ENCODE measurements at regions not wholly inside any gene's neighbourhood (a gene's known extent, or its start where the extent isn't known, plus 50 kb on each side); places are given as distances from the start of the nearest gene placed in this dataset.

- no peak for DNase-seq (ENCODE audit: low read depth)
Observed at GRCh38 chr2:67660015-67660602, 263.0 kb downstream of the ETAA1 start.

- no peak for DNase-seq (ENCODE audit: low read depth)
Observed at GRCh38 chr2:67660871-67661270, 263.7 kb downstream of the ETAA1 start.

GRCh38 chr2:67662222-67662621 is 265.1 kb downstream of the ETAA1 start:
- no peak for DNase-seq (ENCODE audit: low read depth)

GRCh38 chr2:67663776-67664175 is 266.6 kb downstream of the ETAA1 start:
- no peak for DNase-seq (ENCODE audit: low read depth)

GRCh38 chr2:67666386-67667053 is 269.4 kb downstream of the ETAA1 start:
- no peak for DNase-seq (ENCODE audit: low read depth)

- DNase-seq (ENCODE audit: low read depth): no peak
Observed at GRCh38 chr2:67667054-67667908, 270.1 kb downstream of the ETAA1 start.

- DNase-seq (ENCODE audit: low read depth): no peak
Observed at GRCh38 chr2:67668538-67668937, 271.4 kb downstream of the ETAA1 start.

GRCh38 chr2:67669168-67669567 is 272.0 kb downstream of the ETAA1 start:
- DNase-seq (ENCODE audit: low read depth): no peak

- DNase-seq (ENCODE audit: low read depth): no peak
Observed at GRCh38 chr2:67669766-67670165, 272.6 kb downstream of the ETAA1 start.

- DNase-seq (ENCODE audit: low read depth): no peak
Observed at GRCh38 chr2:67670747-67671183, 273.6 kb downstream of the ETAA1 start.

- DNase-seq (ENCODE audit: low read depth): no peak
Observed at GRCh38 chr2:67671464-67672450, 274.6 kb downstream of the ETAA1 start.

- DNase-seq (ENCODE audit: low read depth): no peak
Observed at GRCh38 chr2:67674668-67675067, 277.5 kb downstream of the ETAA1 start.

GRCh38 chr2:67684991-67685390 is 287.9 kb downstream of the ETAA1 start:
- DNase-seq (ENCODE audit: low read depth): no peak

GRCh38 chr2:67686254-67686653 is 289.1 kb downstream of the ETAA1 start:
- DNase-seq (ENCODE audit: low read depth): no peak

GRCh38 chr2:67689186-67689585 is 292.1 kb downstream of the ETAA1 start:
- no peak for DNase-seq (ENCODE audit: low read depth)

- DNase-seq (ENCODE audit: low read depth): no peak
Observed at GRCh38 chr2:67689651-67690050, 292.5 kb downstream of the ETAA1 start.

- DNase-seq (ENCODE audit: low read depth): no peak
Observed at GRCh38 chr2:67694445-67694844, 297.3 kb downstream of the ETAA1 start.

GRCh38 chr2:67701011-67701410 is 303.9 kb downstream of the ETAA1 start:
- no peak for DNase-seq (ENCODE audit: low read depth)

- no peak for DNase-seq (ENCODE audit: low read depth)
Observed at GRCh38 chr2:67702284-67702683, 305.2 kb downstream of the ETAA1 start.

- DNase-seq (ENCODE audit: low read depth): no peak
Observed at GRCh38 chr2:67702937-67703336, 305.8 kb downstream of the ETAA1 start.

GRCh38 chr2:67706082-67706481 is 308.9 kb downstream of the ETAA1 start:
- DNase-seq (ENCODE audit: low read depth): no peak

GRCh38 chr2:67707896-67708295 is 310.8 kb downstream of the ETAA1 start:
- DNase-seq (ENCODE audit: low read depth): no peak
